Tibial nerve (tissue), 3 donors: ENCODE measurements at regions not wholly inside any gene's neighbourhood (a gene's known extent, or its start where the extent isn't known, plus 50 kb on each side); places are given as distances from the start of the nearest gene placed in this dataset.

ENCODE experiments used
- POLR2A ChIP-seq, 2 donors: fragments of 450-650 bp; IDR thresholded peaks; one replicate each; pipeline ENCODE4 v1.6.1; 2017; ENCODE audit warnings: antibody characterized with exemption in 2 of 2, mild to moderate bottlenecking in 2 of 2, moderate library complexity in 2 of 2
- TF ChIP-seq, protein P1 (sequence below), 5 experiments: fragments of 200-600 bp in 3 of 5; fragments of 450-650 bp in 2 of 5; sonication (generic) in 3 of 5; IDR thresholded peaks; one replicate each; pipeline ENCODE4 v1.5.1; 2016 to 2019; ENCODE audit warnings: antibody characterized with exemption in 5 of 5, mild to moderate bottlenecking in 3 of 5, moderate library complexity in 2 of 5

DNA sequence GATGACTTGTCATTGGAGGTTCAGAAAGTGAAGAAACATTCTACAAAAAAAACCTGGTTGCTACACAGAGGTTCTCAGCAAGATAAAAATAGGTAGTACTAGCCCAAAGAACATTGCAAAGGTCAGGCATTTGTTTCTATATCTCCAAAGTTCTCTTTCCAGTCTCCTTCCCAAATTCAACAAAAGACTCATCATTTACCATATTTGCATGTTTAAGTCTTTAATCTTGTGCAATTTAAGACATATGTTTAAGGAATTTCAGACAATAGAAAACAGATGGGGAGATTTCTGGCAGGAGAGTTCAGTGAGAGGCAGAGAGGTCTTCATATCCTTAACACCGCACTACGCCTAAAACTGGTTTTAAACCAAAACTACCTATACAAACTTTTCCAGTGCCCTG lies 173.8 kb upstream of the THBS1 start:
- TF ChIP-seq, protein P1, sequence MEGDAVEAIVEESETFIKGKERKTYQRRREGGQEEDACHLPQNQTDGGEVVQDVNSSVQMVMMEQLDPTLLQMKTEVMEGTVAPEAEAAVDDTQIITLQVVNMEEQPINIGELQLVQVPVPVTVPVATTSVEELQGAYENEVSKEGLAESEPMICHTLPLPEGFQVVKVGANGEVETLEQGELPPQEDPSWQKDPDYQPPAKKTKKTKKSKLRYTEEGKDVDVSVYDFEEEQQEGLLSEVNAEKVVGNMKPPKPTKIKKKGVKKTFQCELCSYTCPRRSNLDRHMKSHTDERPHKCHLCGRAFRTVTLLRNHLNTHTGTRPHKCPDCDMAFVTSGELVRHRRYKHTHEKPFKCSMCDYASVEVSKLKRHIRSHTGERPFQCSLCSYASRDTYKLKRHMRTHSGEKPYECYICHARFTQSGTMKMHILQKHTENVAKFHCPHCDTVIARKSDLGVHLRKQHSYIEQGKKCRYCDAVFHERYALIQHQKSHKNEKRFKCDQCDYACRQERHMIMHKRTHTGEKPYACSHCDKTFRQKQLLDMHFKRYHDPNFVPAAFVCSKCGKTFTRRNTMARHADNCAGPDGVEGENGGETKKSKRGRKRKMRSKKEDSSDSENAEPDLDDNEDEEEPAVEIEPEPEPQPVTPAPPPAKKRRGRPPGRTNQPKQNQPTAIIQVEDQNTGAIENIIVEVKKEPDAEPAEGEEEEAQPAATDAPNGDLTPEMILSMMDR (IDR thresholded peaks at IDR 0.05): no peak
- TF ChIP-seq POLR2A (IDR thresholded peaks at IDR 0.05): no peak
